Naive B cell (primary cell): ENCODE measurements at regions not wholly inside any gene's neighbourhood (a gene's known extent, or its start where the extent isn't known, plus 50 kb on each side); places are given as distances from the start of the nearest gene placed in this dataset.

Experiments used
- ATAC-seq, 2 donors: fragments of 150-1000 bp; cut with Tn5 transposase; 2 replicates each; pipeline ENCODE4 v1.10.0; 2021; ENCODE audit warnings: low read depth in 2 of 2, mild to moderate bottlenecking in 2 of 2, moderate library complexity in 2 of 2
- DNase-seq: peaks from one replicate; pipeline ENCODE4 v3.0.0; 2022
- H3K27ac Mint-ChIP-seq, 6 donors: one replicate each; pipeline ENCODE4 v1.8.0; 2020 to 2022; ENCODE audit warnings: mild to moderate bottlenecking in 6 of 6, mixed read lengths in 6 of 6, moderate library complexity in 5 of 6, inconsistent platforms in 2 of 6
- H3K27me3 Mint-ChIP-seq, 3 donors: one replicate each; pipeline ENCODE4 v1.8.0; 2021 to 2022; ENCODE audit warnings: mixed read lengths in 3 of 3, mild to moderate bottlenecking in 1 of 3
- H3K36me3 Mint-ChIP-seq, 2 donors: one replicate each; pipeline ENCODE4 v1.8.0; 2020 to 2022; ENCODE audit warnings: mixed read lengths in 2 of 2, inconsistent platforms in 1 of 2, mild to moderate bottlenecking in 1 of 2
- H3K4me1 Mint-ChIP-seq, 3 donors: one replicate each; pipeline ENCODE4 v1.8.0; 2020 to 2022; ENCODE audit warnings: mixed read lengths in 3 of 3, inconsistent platforms in 1 of 3, mild to moderate bottlenecking in 1 of 3, moderate library complexity in 1 of 3
- H3K4me3 Mint-ChIP-seq, 8 donors: one replicate each; pipeline ENCODE4 v1.8.0; 2020 to 2022; ENCODE audit warnings: mild to moderate bottlenecking in 8 of 8, mixed read lengths in 8 of 8, moderate library complexity in 8 of 8, inconsistent platforms in 2 of 8
- H3K9me3 Mint-ChIP-seq, 7 donors: one replicate each; pipeline ENCODE4 v1.8.0; 2020 to 2022; ENCODE audit warnings: mixed read lengths in 7 of 7, mild to moderate bottlenecking in 5 of 7, inconsistent platforms in 2 of 7, moderate library complexity in 1 of 7

DNA sequence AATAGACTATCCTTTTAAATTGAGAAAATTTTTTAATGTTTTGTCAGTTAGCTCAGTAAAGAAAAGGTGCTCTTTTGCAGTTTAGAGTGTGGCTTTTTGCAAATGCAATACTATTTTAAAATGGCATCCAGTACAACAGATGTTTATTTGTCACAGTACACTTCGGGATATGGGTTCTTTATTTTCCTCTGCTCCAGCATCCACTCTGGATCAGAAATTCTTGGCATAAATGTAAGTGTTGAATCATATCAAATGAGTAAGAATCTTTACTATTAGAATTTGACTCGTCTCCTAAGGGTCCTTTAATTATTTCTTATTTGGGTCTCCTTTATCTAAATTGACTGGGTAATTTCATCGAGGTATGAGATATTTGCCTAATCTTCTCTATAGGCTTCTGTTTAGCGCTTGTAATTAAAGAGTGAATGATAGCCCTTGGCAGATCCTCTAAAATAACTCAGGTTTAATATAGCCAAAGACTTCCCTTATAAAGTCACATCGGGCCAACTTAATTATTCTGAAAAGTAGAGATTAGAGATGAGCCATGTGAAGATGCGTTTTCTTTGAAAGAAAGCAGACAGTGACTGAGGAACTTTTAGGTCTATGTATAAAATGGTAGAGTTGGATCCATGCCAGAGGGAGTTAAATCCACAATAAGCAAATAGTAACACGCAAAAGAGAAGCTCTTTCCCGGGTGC, 132.7 kb downstream of the CASP12 start:
- no peak for ATAC-seq
- Mint-ChIP-seq H3K9me3 (peaks cover 0 to 6% (median 4%) of the 10 kb centered on the region in 7 donors), H3K27ac (no peak overlapping the region), H3K4me1 (peaks cover 5 to 10% (median 9%) of the 10 kb centered on the region in 3 donors), H3K27me3 (no peaks in the 10 kb centered on the region), H3K4me3 (peak overlapping the region in 1 of 8 donors; percentile 4), H3K36me3 (no peaks in the 10 kb centered on the region)
- no peak for DNase-seq

DNA sequence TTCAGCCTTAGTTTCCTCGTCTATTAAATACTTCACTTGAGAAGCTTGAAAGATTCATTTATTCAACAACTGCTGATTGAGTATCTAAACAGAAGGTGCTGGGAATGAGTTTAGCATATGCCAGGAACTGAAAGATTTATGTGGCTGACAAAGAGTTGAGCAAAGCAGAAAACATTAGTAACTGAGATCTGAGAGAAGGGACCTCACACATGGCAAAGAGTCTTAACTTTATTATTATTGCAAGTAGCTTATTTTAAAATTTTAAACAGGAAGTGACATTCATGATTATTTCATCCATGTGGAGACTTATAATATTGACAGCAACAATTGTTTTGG, 133.6 kb downstream of the CASP12 start:
- H3K27ac Mint-ChIP-seq: no peak overlapping the region
- H3K4me3 Mint-ChIP-seq: no peak overlapping the region
- H3K36me3 Mint-ChIP-seq: peaks cover 6% of the 10 kb centered on the region in 2 donors
- peaks cover 0 to 14% (median 12%) of the 10 kb centered on the region in 7 donors for H3K9me3 Mint-ChIP-seq
- no peaks in the 10 kb centered on the region for H3K27me3 Mint-ChIP-seq
- DNase-seq: no peak
- peaks cover 5 to 10% (median 9%) of the 10 kb centered on the region in 3 donors for H3K4me1 Mint-ChIP-seq
- ATAC-seq: no peak

- H3K27me3 Mint-ChIP-seq: no peaks in the 10 kb centered on the region
- H3K4me3 Mint-ChIP-seq: peak overlapping the region in 1 of 8 donors; percentile 57
- H3K27ac Mint-ChIP-seq: no peak overlapping the region
- ATAC-seq: no peak
- no peak for DNase-seq
- peaks cover 4 to 19% (median 15%) of the 10 kb centered on the region in 7 donors for H3K9me3 Mint-ChIP-seq
- H3K36me3 Mint-ChIP-seq: peaks cover 11% of the 10 kb centered on the region in 2 donors
- H3K4me1 Mint-ChIP-seq: peaks cover 5 to 10% (median 9%) of the 10 kb centered on the region in 3 donors
Measured at GRCh38 chr11:104763930-104764709, 134.1 kb downstream of the CASP12 start.

DNA sequence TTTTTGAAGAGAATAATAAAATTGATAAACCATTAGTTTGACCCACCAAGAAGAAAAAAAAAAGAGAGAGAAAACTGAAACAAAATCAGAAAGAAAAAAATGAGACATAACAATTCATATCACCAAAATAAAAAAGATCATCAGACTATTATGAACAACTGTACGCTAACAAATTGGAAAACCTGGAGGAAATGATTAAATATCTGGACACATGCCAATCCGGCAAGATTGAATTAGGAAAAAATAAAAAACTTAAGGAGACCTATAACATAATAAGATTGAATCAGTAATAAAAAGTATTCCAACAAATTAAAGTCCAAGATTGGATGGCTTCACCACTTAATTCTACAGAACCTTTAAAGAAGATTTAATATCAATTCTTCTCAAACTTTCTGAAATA, 136.7 kb downstream of the CASP12 start:
- Mint-ChIP-seq H3K4me1 (peaks cover 5 to 10% (median 9%) of the 10 kb centered on the region in 3 donors), H3K36me3 (peaks cover 12 to 20% of the 10 kb centered on the region in 2 donors), H3K4me3 (no peak overlapping the region), H3K9me3 (peaks cover 8 to 24% (median 21%) of the 10 kb centered on the region in 7 donors), H3K27me3 (no peaks in the 10 kb centered on the region), H3K27ac (no peak overlapping the region)
- DNase-seq: no peak
- no peak for ATAC-seq

DNA sequence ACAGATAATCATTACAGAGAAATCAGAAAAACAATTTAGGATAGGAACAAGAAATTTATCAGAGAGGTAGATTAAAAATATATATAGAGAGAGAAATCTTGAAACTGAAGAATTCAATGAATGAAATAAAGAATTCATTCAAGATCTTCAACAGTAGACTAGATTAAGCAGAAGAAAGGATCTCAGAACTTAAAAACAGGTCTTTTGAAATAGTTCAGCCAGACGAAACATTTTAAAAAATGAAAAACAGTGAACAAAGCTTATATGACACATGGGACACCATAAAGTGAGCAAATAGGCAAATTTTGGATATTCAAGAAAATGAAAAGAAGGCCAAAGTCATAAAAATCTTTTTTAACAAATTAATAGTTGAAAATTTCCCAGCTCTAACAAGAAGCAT, 138.8 kb downstream of the CASP12 start:
- Mint-ChIP-seq H3K27me3 (no peaks in the 10 kb centered on the region), H3K4me1 (peaks cover 1 to 5% (median 2%) of the 10 kb centered on the region in 3 donors), H3K9me3 (peaks cover 8 to 24% (median 21%) of the 10 kb centered on the region in 7 donors), H3K4me3 (no peak overlapping the region), H3K36me3 (peaks cover 12 to 20% of the 10 kb centered on the region in 2 donors), H3K27ac (no peak overlapping the region)
- no peak for DNase-seq
- no peak for ATAC-seq

DNA sequence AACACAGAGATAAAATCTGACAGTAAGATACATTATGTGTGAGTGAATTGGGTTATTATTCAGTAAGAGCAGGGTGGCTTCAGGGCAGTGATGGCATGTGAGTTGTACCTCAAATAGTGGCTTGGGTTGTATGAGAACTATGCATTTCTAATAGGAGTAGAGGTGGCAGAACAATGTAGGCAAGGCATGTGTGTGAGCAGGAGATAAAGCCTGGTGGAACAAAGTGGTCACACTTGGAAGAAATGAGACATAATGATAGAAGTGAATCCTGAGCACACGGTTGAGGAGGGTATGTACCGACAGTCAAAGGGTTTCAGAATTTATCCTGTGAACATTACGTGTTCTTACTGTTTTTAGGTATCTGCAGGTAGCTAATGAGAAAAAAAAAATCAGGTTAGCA, 159.3 kb downstream of the CASP12 start:
- H3K27me3 Mint-ChIP-seq: no peaks in the 10 kb centered on the region
- DNase-seq (no peak), ATAC-seq (no peak)
- peaks cover 0 to 6% (median 0%) of the 10 kb centered on the region in 7 donors for H3K9me3 Mint-ChIP-seq
- H3K4me3 Mint-ChIP-seq: no peak overlapping the region
- no peaks in the 10 kb centered on the region for H3K36me3 Mint-ChIP-seq
- H3K27ac Mint-ChIP-seq: no peak overlapping the region
- H3K4me1 Mint-ChIP-seq: peaks cover 6 to 14% (median 12%) of the 10 kb centered on the region in 3 donors

- H3K27me3 Mint-ChIP-seq: no peaks in the 10 kb centered on the region
- peaks cover 0 to 3% (median 0%) of the 10 kb centered on the region in 7 donors for H3K9me3 Mint-ChIP-seq
- no peak overlapping the region for H3K4me3 Mint-ChIP-seq
- H3K4me1 Mint-ChIP-seq: peaks cover 7 to 14% (median 12%) of the 10 kb centered on the region in 3 donors
- DNase-seq (no peak), ATAC-seq (no peak)
- H3K36me3 Mint-ChIP-seq: no peaks in the 10 kb centered on the region
- H3K27ac Mint-ChIP-seq: no peak overlapping the region
Measured at GRCh38 chr11:104738208-104738607, 160.1 kb downstream of the CASP12 start.

DNA sequence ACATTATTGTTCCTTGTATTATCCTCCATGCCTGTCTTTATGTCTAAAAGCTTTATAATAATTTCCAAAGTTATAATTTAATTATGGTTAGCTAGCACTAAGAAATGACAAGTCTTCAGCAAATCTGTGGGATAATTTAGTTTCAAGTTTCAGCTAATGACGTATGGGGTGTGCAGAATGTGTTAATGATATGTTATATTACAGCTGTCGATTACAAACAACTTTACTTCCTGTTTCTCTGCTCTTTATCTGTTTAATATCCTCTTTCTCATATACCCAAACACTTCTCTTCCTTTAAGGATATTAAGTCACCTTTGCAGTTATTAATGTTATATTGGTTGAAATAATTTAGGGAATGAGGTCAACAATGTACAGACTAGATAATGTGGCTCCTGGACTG, 161.8 kb downstream of the CASP12 start:
- no peak overlapping the region for H3K27ac Mint-ChIP-seq
- DNase-seq: no peak

GRCh38 chr11:104734998-104735397, 163.3 kb downstream of the CASP12 start:
- Mint-ChIP-seq H3K4me3 (no peak overlapping the region), H3K27ac (peak overlapping the region in 1 of 6 donors; percentile 25), H3K9me3 (peaks cover 0 to 2% (median 0%) of the 10 kb centered on the region in 7 donors), H3K4me1 (peaks cover 7 to 13% (median 12%) of the 10 kb centered on the region in 3 donors), H3K27me3 (no peaks in the 10 kb centered on the region), H3K36me3 (no peaks in the 10 kb centered on the region)
- DNase-seq (no peak), ATAC-seq (no peak)

More for the DNA sequence above, 161.8 kb downstream of the CASP12 start:
- ATAC-seq: peak; percentile 33 to 49
- no peaks in the 10 kb centered on the region for H3K36me3 Mint-ChIP-seq
- peaks cover 7 to 14% (median 12%) of the 10 kb centered on the region in 3 donors for H3K4me1 Mint-ChIP-seq
- no peaks in the 10 kb centered on the region for H3K27me3 Mint-ChIP-seq
- no peak overlapping the region for H3K4me3 Mint-ChIP-seq
- peaks cover 0 to 3% (median 0%) of the 10 kb centered on the region in 7 donors for H3K9me3 Mint-ChIP-seq

- ATAC-seq: no peak
- DNase-seq: no peak
- Mint-ChIP-seq H3K27ac (no peak overlapping the region), H3K27me3 (no peaks in the 10 kb centered on the region), H3K4me3 (no peak overlapping the region), H3K4me1 (peaks cover 6 to 10% (median 9%) of the 10 kb centered on the region in 3 donors), H3K9me3 (no peaks in the 10 kb centered on the region), H3K36me3 (no peaks in the 10 kb centered on the region)
Measured at GRCh38 chr11:104731890-104732289, 166.4 kb downstream of the CASP12 start.

DNA sequence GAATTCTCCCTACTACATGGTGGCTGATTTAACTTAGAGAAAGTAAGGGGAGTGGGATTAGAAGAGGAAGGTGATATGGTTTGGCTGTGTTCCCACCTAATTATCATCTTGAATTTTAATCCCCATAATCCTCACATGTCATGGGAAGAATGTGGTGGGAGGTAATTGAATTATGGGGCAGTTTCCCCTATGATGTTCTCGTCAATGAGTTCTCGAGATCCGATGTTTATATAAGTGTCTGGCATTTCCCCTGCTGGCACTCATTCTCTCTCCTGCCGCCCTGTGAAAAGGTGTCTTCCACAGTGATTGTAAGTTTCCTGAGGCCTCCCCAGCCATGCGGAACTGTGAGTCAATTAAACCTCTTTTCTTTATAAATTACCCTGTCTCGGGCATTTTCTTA, 169.3 kb downstream of the CASP12 start:
- ATAC-seq (no peak), DNase-seq (no peak)
- Mint-ChIP-seq H3K4me1 (peaks cover 0 to 4% (median 0%) of the 10 kb centered on the region in 3 donors), H3K27me3 (no peaks in the 10 kb centered on the region), H3K27ac (peak overlapping the region in 1 of 6 donors; percentile 22), H3K9me3 (no peaks in the 10 kb centered on the region), H3K4me3 (no peak overlapping the region), H3K36me3 (no peaks in the 10 kb centered on the region)

GRCh38 chr11:104727768-104728167, 170.5 kb downstream of the CASP12 start:
- ATAC-seq (no peak), DNase-seq (no peak)
- Mint-ChIP-seq H3K9me3 (peaks cover 0 to 10% (median 2%) of the 10 kb centered on the region in 7 donors), H3K27me3 (no peaks in the 10 kb centered on the region), H3K4me3 (no peak overlapping the region), H3K27ac (peak overlapping the region in 1 of 6 donors; percentile 59), H3K36me3 (no peaks in the 10 kb centered on the region), H3K4me1 (peaks cover 0 to 2% (median 0%) of the 10 kb centered on the region in 3 donors)

GRCh38 chr11:104727095-104727494, 171.2 kb downstream of the CASP12 start:
- H3K27ac Mint-ChIP-seq: no peak overlapping the region
- peaks cover 0 to 13% (median 2%) of the 10 kb centered on the region in 7 donors for H3K9me3 Mint-ChIP-seq
- H3K27me3 Mint-ChIP-seq: no peaks in the 10 kb centered on the region
- no peak overlapping the region for H3K4me3 Mint-ChIP-seq
- ATAC-seq (no peak), DNase-seq (no peak)
- H3K36me3 Mint-ChIP-seq: no peaks in the 10 kb centered on the region
- peaks cover 0 to 2% (median 0%) of the 10 kb centered on the region in 3 donors for H3K4me1 Mint-ChIP-seq
